ENCODE measurements at regions not wholly inside any gene's neighbourhood (a gene's known extent, or its start where the extent isn't known, plus 50 kb on each side); places are given as distances from the start of the nearest gene placed in this dataset.

GRCh38 chr14:89721956-89722355 is 232.6 kb downstream of the EFCAB11 start (continued):
- TF ChIP-seq MNT (conservative IDR thresholded peaks at IDR 0.05): no peak

GRCh38 chr14:89720741-89721729 is 233.5 kb downstream of the EFCAB11 start:
- no peaks in the 10 kb centered on the region for H3K79me2 ChIP-seq (ENCODE audit: control insufficient read depth, insufficient read depth, low read length)
- 3% methylated on average over 10 of the region's 11 CpGs for WGBS (ENCODE audit: insufficient coverage, low coverage, missing lambda C conversion rate)
- CTCF ChIA-PET (ENCODE audit: low intra/inter-chr PET ratio): no interaction called here
- DNase-seq (ENCODE audit: extremely low read depth in 1 of 4, low spot score in 3 of 4): no peak
- in situ Hi-C loops (cut with MboI): no loop called here
- no peak overlapping the region for H3K27ac ChIP-seq (ENCODE audit: extremely low read depth, low read depth, low read length)
- no peak overlapping the region for H3K9ac ChIP-seq (ENCODE audit: insufficient read depth in 1 of 2, low read depth in 2 of 2, low read length in 2 of 2)
- H2AFZ ChIP-seq (ENCODE audit: low read depth, low read length): no peak overlapping the region
- no TSS peak for BruUV-seq (replicated peaks)
- no peaks in the 10 kb centered on the region for H3K9me1 ChIP-seq (ENCODE audit: control insufficient read depth, insufficient read depth, low read length)
- H3K4me3 ChIP-seq: no peak overlapping the region
- no peak for ATAC-seq
- intact Hi-C loops (cut with micrococcal nuclease): no loop called here
- H3K9me3 ChIP-seq (replicated peaks; ENCODE audit: control insufficient read depth, insufficient read depth, low read depth, low read length): no peaks in the 10 kb centered on the region
- H4K20me1 ChIP-seq (replicated peaks; ENCODE audit: control insufficient read depth, insufficient read depth, low read length): no peaks in the 10 kb centered on the region
- no peaks in the 10 kb centered on the region for H3K4me1 ChIP-seq (replicated peaks in 1 of 2; ENCODE audit: control insufficient read depth in 2 of 2, insufficient read depth in 2 of 2, low read length in 2 of 2)
- no peaks in the 10 kb centered on the region for H3K36me3 ChIP-seq (ENCODE audit: control insufficient read depth, insufficient read depth, low read length)
- peaks cover 0 to 13% of the 10 kb centered on the region in 2 experiments; a peak in 2 of 5 replicates for H3K27me3 ChIP-seq (ENCODE audit: control insufficient read depth in 2 of 2, insufficient read depth in 2 of 2, low read length in 2 of 2)
- no peak for FAIRE-seq
- POLR2A ChIA-PET: interaction anchor here (0.6 kb wide), 1 partner anchor 431 kb away, joined by 3 read pairs; no protein-coding TSS in a partner anchor
- no peak overlapping the region for H3K4me2 ChIP-seq (ENCODE audit: insufficient read depth, low read length)
- TF ChIP-seq SMAD4 (CRISPR knock-in tag; conservative IDR thresholded peaks at IDR 0.05): no peak
- TF ChIP-seq MED1 (CRISPR knock-in tag; IDR thresholded peaks at IDR 0.05; ENCODE audit: borderline replicate concordance): no peak
- TF ChIP-seq PHB2 (IDR thresholded peaks at IDR 0.05; ENCODE audit: low read depth): no peak
- TF ChIP-seq ZSCAN29 (IDR thresholded peaks at IDR 0.05): no peak
- no peak for TF ChIP-seq HDAC3 (IDR thresholded peaks at IDR 0.05; ENCODE audit: borderline replicate concordance, partially characterized antibody)
- TF ChIP-seq TFAM (CRISPR knock-in tag; conservative IDR thresholded peaks at IDR 0.05): no peak
- no peak for TF ChIP-seq ZNF282 (CRISPR knock-in tag; IDR thresholded peaks at IDR 0.05)
